ENCODE measurements at regions not wholly inside any gene's neighbourhood (a gene's known extent, or its start where the extent isn't known, plus 50 kb on each side); places are given as distances from the start of the nearest gene placed in this dataset.
A peak's percentile ranks its signal among the peaks of the same experiment; 100 is the strongest.

- TF ChIP-seq, protein P1, sequence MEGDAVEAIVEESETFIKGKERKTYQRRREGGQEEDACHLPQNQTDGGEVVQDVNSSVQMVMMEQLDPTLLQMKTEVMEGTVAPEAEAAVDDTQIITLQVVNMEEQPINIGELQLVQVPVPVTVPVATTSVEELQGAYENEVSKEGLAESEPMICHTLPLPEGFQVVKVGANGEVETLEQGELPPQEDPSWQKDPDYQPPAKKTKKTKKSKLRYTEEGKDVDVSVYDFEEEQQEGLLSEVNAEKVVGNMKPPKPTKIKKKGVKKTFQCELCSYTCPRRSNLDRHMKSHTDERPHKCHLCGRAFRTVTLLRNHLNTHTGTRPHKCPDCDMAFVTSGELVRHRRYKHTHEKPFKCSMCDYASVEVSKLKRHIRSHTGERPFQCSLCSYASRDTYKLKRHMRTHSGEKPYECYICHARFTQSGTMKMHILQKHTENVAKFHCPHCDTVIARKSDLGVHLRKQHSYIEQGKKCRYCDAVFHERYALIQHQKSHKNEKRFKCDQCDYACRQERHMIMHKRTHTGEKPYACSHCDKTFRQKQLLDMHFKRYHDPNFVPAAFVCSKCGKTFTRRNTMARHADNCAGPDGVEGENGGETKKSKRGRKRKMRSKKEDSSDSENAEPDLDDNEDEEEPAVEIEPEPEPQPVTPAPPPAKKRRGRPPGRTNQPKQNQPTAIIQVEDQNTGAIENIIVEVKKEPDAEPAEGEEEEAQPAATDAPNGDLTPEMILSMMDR (IDR thresholded peaks at IDR 0.05; ENCODE audit: low read depth, low read length) = no peak
- DNase-seq (ENCODE audit: extremely low read depth, low read depth) = no peak
These were observed 609.1 kb downstream of the UTRN start for GRCh38 chr6:144894240-144894639.

DNA sequence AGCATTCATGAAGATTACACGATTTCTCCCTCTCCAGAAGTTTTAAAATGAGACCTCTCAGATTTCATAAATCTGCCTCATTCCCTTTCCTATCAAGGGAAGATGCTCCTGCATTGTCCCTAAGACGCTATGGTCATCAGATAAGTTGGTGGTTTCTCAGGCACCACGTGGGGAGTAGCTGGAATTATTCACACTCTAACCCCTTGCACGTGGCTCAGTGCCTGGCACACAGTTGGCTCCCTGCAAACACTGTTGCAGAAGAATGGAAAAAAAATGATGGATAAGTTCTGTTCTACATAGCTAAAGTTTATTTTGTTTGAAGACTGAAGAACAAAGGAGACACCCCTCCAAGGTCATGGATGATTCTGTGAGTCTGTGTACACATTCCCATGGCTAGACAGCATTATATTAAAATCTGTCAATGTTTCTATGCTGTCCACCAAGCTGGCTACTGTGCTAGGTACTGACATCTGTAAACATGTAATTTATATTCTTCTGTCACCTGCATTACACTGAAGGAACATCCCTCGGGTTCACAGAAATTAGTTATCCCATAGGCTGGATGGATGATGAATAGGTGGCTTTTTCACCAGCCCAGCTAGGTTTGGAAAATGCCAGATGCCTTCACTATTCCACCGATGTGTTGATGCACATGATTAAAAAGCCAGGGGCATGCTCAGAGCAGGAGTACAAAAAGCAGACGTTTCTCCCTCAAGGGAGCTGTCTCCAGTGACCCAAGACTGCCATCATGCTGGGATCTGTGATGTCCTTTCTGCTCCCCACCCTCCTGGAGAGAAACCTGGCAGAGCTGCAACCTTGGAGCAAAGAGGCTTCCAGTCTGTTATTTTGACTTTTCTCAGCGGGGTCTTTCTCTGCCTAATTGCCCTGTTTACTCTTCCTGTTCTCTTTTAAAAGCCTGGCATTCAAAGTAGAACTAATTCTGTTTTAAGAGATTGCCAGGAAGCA is 610.5 kb downstream of the UTRN start:
- TF ChIP-seq, protein P1 (IDR thresholded peaks at IDR 0.05; ENCODE audit: low read depth, low read length) = no peak
- no peak for DNase-seq (ENCODE audit: extremely low read depth, low read depth)

GRCh38 chr6:144896289-144896688 is 611.2 kb downstream of the UTRN start:
- DNase-seq (ENCODE audit: extremely low read depth, low read depth) = no peak
- TF ChIP-seq, protein P1 (IDR thresholded peaks at IDR 0.05; ENCODE audit: low read depth, low read length) = no peak

DNA sequence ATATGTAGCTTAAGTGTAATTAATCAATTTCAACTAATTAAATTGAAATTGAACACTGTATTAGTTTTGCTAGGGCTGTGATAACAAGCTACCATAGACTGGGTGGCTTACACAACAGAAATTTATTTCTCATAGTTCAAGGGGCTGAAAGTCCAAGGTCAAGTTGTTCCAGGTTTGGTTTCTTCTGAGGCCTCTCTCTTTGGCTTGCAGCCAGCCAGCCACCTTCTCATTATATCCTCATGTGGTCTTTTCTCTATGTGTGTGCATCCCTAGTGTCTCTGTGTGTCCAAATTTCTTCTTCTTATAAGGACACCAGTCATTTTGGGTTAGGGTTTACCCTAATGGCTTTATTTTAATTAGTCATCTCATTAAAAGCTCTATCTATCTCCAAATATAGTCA is 611.7 kb downstream of the UTRN start:
- TF ChIP-seq, protein P1 (IDR thresholded peaks at IDR 0.05; ENCODE audit: low read depth, low read length) = no peak
- no peak for DNase-seq (ENCODE audit: extremely low read depth, low read depth)

GRCh38 chr6:144897441-144897921 is 612.3 kb downstream of the UTRN start:
- peak; percentile 76 for DNase-seq (ENCODE audit: extremely low read depth, low read depth)
- TF ChIP-seq, protein P1 (IDR thresholded peaks at IDR 0.05; ENCODE audit: low read depth, low read length) = no peak

DNA sequence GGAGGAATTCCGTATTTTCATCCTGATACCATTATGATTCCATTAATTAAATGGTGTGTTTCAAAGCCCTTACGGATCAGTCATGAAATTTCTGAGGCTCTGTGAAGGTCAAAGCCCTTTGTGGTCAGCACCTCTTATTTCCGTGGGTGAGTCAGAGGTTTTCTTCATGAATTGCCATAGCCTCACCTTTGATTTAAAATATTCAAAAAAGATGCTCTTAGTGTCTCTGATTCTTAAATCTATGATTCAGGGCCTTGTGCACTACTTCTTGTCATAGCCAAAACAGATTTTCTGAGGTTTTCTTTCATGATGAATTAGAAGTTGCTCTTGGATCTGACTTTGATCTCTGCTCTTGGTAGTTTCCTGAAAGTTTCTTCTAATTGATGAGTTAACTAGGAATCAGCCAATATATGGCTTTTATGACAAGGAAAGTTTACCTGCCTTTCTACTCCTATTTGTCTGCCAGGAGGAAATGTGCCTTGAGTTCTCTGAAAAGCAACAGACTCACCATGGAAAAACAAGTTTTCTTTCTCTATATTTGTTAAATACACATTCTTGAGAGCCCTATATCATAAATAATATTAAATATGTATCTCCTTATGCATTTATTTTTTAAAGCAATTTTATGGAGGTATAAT is 613.0 kb downstream of the UTRN start:
- TF ChIP-seq, protein P1 (IDR thresholded peaks at IDR 0.05; ENCODE audit: low read depth, low read length) = no peak
- DNase-seq (ENCODE audit: extremely low read depth, low read depth) = no peak

- TF ChIP-seq, protein P1 (IDR thresholded peaks at IDR 0.05; ENCODE audit: low read depth, low read length) = no peak
- no peak for DNase-seq (ENCODE audit: extremely low read depth, low read depth)
These were observed 613.6 kb downstream of the UTRN start for GRCh38 chr6:144898741-144899140.

Data from AG09319 (cell line).